ENCODE measurements at regions not wholly inside any gene's neighbourhood (a gene's known extent, or its start where the extent isn't known, plus 50 kb on each side); places are given as distances from the start of the nearest gene placed in this dataset.

DNA sequence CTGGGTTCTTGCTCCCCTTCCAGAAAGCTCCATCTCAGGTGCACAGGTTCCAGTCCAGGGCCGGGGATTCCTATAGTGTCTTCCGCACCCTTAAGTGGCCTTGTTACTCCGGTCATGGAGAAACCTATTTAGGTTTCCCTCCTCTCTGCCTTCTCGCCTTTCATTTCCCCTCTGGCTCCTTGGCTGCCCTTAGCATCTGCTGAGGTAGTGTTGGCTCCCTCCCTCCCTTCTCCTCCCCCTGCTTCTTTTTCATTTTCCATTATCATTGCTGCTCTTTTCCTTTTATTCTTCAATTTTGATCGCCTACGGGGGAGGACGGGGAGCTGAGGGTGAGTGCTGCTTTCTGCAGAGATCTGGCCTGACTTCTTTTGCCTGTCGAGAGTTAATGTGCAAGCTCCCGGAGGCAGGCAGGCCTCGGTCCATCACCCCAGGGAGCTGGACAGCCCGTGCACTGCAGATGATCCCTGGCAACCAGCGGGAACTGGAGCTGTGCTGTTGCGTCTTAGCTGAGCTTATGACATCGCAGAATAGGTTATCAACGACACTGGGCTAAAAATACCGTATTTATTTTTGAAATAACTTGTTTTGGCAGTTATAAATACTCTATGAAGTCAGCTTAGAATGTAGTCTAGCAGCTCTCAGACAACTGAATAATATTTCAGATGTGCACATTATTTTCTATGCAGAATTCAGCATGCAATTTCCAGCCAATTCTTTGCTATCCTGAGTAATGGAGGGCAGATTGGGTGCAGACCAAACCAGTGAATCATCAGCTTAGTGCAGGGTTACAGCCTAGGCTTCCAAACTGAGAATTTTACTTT is 141.9 kb downstream of the SLC4A3 start:
- DNase-seq (ENCODE audit: low spot score): no peak

DNA sequence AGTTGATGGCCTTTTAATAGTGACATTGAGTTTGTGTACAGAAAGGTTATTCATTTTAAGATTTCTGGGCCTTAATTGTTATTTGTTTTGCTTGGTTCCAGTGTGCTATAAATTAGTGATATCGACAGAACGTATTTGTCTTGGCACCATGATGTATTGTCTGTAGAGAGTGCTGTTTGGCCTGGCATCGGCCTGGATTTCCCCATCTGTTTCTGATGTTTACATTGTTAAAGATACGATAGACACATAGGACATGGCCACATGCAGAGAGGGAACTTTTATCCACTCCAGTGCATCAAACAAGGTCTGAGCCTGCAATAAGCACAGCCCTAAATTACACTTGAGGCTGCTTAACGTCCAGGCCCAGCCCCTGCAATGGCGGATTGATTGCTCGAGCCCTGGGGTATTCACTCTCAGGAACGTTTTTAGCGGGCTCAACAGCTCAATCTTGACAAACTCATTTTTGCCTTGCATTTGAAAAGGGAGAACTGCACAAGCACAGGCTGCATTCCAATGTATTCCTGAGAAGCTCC is 144.7 kb downstream of the SLC4A3 start:
- no peak for DNase-seq (ENCODE audit: low spot score)

DNA sequence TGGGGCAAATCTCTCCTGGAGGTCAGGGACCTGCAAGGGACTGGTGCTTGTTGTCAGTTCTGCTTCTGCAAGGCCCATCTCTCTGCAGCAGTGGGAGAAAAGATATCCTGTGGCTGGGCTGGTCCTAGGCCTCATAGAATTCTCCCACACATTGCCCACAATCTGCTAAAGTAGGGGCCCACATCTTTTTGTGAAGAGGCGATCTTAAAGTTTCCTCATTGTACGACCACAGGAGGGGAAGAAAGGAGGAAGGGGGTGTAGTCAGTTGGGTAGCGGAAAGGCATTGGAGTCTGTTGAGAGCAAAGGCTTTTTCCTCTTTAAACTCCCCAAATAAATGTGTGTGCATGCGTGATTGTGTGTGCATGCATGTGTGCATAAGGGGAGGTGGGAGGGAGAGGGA is 145.3 kb downstream of the SLC4A3 start:
- no peak for DNase-seq (ENCODE audit: low spot score)

DNA sequence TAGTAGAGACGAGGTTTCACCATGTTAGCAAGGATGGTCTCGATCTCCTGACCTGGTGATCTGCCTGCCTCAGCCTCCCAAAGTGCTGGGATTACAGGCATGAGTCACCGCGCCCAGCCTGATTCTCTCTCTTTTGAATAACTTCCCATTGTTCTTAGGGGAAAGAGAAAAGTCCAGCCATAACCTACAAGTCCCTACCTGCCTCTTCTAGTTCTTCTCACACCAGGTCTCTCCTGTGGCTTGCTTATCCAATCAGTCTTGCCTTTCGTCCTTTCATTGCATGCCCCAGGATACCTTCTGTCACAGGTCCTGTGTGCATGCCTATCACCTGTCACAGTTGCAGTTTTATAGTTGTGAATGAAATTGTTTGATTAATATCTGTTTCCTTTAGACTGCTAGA is 148.1 kb downstream of the SLC4A3 start:
- no peak for DNase-seq (ENCODE audit: low spot score)

DNA sequence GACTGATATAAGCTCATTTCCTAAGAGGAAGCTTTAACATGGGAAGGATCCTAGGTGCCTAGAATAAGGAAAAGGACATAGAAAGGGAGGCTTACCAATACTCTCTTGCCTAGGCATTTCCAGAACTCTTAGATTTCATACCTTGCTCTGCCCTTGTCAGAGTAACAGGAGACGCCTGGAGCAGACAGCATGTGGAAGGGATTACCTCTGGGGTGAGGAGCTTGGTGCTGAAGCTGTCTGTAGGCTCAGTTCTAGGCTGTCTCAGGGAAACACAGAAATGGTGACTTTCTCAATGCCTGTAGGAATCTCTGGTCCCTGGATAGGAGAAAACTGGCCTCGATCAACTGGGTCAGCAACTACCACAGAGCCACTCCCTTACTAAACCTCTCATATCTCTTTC is 150.0 kb downstream of the SLC4A3 start:
- no peak for DNase-seq (ENCODE audit: low spot score)

DNA sequence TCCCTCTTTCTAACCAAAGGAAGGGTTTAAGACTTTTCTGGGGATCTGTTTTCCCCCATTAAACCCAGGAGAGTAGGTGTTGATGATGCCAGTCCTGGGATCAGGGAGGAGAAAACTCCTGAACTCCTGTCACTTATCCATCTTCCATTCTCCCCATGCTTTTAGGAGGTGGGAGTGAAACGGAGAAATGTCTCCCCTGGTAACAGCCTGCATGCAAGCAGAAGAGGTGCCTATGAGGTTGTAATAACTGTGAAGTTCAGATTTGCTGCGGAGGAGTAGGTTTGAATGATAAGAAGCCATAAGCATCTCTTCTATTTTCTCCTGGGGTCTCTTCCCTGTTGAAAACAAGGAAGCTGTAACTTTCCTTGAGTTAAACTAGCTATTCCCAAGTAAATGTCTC is 150.8 kb downstream of the SLC4A3 start:
- no peak for DNase-seq (ENCODE audit: low spot score)

DNA sequence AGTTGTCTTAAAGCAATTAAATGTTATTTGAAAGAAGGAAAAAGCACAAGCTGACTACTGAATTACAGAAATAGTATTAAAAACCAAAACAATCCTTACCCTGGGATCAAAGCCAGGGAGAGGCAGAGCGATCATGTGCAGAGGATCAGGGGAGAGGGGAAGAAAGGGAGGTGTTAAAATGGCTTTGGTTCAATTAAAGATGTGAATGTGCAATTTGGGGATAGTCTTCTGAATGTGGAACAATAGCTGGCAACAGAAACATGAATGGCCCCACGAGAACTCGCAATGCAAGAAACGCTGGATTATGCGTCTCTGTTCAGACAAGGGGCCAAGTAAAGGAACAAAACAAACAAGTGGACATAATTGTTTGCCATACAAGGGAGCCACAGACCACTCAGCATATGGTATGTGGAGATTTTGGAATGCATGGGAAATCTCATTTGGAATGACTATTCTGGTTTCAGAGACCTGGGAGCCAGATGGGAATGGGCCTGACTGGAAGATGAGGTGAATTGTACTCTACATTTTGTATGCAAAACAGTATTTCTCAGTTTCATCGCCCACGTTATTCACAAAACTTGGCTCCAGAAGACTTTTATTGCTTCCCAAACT is 155.4 kb downstream of the SLC4A3 start:
- DNase-seq (ENCODE audit: low spot score): no peak

DNA sequence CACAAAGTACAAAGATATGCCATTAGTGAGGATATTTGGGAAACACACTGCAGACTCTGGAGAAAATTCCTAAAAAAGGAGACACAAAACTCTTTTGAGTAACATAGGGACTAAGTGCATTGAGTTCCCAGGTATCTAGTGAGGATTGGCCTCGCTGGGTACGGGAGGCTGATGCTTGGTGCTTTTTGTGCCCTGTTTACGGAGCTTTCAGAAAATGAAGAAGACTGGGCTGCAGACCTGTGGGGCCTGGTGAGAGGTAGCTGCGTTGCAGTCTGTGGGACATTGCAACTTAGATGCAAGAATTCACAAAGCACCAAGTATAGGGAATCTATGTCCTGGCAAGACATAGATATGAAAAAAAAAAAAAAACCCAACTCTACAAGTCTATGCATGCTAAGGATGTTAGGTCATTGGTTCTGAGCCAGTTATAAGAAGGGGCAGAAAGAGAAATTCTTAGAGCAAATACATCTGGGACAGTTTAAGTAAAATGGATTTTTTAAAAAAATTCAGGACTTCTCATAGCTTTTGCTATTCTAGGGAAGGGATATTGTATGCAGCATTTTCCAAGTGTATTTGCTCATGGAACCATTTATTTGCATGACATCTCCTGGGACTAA is 156.0 kb downstream of the SLC4A3 start:
- DNase-seq (ENCODE audit: low spot score): no peak

DNA sequence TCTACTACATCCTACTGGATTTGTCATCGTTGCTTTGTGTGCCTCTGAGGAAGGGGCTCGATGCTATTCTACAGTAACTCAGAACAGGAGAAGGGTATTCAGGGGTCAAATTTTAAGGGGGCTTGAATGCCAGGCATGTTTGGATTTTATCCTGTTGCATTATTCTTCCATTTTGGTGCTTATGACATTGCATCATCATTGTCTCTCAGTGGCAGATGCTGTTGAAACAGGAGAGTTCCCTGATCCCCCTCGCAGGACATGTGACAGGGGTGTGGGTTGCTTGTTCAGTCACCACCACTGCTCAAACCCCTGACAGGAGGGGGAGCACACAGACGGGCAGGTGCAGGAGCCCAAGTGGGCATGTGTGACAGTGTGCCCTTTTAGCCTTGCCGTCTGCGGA is 156.7 kb downstream of the SLC4A3 start:
- no peak for DNase-seq (ENCODE audit: low spot score)

DNA sequence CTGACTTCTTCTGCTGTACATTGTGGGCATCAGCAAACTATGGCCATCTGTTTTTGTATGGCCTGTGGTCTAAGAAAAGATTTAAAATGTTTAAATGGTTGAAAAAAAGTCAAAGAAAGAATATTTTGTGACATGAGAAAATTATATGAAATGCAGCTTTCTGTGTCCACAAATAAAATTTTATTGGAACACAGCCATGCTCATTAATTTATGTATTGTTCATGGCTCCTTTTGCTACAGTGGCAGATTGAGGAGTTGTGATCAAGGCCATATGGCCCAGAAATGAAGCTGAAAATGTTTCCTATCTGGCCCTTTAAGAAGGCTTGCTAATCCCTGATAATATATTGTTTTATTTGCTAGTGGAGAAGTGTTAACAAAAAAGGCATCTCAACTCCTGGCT is 162.0 kb downstream of the SLC4A3 start:
- DNase-seq (ENCODE audit: low spot score): no peak

DNA sequence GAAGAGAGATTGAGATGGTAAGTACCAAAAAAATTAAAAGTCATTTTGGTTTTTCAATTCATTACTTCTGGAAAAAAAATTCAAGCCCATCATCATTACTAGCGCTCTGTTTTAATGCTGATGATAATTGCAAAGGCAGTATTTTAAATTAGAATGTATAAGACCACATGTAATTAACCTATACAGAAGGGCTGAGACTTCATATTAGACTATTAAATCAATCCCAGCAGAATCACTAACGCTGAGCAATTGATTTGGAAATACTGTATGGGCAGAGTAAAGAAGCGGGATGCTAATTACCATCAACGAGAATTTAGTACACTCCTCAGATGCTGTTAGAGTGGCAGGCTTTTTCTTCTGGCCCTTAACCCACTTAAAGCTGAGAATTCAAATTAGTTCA is 165.0 kb downstream of the SLC4A3 start:
- DNase-seq (ENCODE audit: low spot score): no peak

DNA sequence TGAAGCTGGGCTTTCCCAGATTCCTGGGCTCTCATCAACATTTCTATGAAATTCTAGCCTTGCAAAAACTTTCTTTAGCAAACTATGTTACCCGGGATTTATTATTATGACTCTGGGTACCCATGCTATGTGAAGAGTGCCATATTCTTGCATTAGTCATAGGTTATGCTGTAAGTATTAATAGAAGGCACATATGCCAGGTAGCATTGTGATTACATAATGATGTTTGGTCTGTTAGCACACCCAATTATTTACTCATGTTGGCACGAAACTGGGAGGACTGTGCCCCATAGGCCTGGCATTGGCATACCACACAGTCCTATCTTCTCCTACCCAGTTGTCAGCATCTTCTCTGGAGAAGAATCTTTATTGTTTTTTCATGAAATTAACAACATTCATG is 171.0 kb downstream of the SLC4A3 start:
- no peak for DNase-seq (ENCODE audit: low spot score)

DNA sequence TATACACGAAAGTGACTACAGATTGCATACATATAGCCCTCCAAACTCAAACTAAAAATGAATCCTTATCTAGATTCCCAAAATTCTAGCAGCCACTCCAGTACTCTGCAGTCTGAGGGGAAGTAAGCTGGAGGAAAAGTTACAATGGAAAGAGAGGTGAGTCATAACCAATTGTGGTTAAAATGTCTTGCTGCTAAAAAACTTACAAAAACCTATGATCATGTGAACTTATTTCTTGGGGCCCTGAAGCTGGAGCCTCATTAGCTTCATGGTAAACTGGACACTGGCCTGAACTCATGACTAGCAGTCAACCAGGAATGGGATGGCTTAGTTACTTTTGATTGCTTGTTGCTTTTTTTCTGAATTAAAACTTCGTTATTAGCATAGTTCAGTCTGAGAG is 175.9 kb downstream of the SLC4A3 start:
- DNase-seq (ENCODE audit: low spot score): no peak

DNA sequence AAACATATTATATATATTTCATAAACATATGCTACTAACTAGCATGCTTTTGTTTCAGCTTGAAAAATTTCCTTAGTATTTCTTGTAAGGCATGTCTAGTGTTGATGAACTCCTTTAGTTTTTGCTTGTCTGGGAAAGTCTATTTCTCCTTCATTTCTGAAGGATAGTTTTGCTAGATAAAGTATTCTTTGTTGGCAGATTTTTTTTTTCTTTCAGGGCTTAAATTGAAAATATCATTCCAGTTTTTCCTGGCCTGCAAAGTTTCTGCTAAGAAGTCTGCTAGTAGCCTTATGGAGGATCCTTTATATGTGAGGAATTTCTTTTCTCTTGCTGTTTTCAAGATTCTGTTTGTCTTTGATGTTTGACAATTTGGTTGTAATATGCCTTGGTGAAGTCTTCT is 183.5 kb downstream of the SLC4A3 start:
- DNase-seq (ENCODE audit: low spot score): no peak

DNA sequence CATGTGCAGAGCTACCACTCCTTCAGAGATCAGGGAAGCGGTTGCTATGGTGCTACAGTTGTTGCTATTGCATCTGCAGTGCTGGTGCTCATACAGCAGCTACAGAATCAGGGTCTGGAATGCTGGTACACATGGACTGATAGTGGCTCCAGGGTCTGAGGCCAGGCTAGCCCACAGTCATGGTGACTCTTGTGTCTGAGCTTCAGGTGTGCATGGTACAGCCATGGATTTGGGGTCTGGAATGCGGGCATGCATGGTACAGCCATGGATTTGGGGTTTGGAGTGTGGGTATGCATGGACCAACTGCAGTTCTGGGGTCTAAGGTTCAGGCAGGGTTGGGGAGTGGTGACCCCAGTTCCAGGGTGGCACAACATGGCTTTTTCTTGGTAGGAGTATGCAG is 185.2 kb downstream of the SLC4A3 start:
- DNase-seq (ENCODE audit: low spot score): no peak

DNA sequence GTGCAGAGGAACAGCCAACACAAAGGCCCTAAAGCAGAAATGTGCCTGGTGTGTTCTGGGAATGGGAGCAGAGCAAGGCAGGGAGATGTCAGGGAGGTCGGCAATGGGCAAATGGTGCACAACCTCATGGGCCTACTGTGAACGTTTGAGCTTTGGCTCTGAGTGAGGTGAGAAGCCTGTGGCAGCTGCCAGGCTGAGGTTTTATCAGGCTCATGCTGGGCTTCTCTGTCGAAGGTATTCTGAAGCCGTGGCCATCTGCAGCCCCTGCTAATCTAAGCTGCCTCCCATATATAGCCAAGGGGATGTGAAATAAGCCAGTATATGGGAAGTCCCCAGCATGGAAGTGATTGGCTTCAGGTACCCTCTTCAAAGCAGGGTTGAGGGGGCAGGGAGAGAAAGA is 193.3 kb downstream of the SLC4A3 start:
- DNase-seq (ENCODE audit: low spot score): no peak

DNA sequence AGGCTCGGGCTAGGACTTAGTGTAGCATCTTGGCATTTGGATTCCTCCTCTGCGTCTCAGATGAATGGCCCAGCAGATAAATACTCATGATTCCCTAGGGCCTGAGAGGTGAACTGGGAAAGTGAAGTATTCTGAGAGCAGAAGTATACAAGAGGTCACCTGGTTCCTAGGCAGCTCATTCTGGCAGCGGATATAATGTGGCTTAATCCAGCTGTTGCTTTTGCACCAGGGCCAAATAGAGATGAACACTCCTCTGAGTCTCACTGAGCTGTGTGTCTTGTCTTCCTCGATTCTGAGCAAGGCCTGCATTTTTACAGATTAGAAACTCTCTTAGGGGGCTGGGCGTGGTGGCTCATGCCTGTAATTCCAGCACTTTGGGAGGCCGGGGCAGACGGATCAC is 196.1 kb downstream of the SLC4A3 start:
- no peak for DNase-seq (ENCODE audit: low spot score)

DNA sequence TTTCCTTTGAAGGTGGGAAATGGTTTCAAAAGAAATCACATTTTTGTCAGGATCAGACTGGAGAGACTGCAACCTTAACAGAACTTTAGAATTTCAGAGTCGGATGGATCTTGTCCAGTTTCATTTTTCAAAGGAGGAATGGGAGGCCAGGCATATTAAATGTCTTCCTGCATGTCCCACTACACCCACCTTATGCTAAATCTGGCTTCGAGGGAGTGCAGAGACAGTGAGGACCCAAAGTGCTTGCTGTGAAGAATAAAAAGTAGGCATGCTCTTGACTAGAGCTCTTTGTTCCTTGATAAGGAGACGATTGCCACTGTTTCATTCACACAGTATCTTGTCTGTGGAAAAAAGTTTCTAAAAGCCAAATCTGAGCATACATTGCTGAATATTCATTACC is 197.6 kb downstream of the SLC4A3 start:
- DNase-seq (ENCODE audit: low spot score): no peak

DNA sequence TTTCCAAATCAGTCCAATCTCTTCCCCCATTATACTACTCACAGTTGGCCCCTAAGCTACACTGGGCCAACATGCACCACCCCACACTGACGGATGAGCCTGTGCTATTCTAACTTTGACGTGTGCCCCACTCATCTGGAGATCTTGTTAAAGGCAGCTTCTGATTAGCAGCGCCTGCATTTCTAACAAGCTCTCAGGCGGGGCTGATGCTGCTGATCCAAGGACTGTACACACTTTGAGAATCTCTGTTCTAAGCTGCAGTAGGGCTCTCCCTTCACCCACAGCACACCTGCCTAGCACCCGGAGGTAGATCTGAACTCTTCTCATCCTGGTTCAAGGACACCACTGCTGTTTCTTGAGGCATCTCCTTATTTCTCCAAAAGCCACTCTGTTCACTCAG is 200.7 kb downstream of the SLC4A3 start:
- no peak for DNase-seq (ENCODE audit: low spot score)

DNA sequence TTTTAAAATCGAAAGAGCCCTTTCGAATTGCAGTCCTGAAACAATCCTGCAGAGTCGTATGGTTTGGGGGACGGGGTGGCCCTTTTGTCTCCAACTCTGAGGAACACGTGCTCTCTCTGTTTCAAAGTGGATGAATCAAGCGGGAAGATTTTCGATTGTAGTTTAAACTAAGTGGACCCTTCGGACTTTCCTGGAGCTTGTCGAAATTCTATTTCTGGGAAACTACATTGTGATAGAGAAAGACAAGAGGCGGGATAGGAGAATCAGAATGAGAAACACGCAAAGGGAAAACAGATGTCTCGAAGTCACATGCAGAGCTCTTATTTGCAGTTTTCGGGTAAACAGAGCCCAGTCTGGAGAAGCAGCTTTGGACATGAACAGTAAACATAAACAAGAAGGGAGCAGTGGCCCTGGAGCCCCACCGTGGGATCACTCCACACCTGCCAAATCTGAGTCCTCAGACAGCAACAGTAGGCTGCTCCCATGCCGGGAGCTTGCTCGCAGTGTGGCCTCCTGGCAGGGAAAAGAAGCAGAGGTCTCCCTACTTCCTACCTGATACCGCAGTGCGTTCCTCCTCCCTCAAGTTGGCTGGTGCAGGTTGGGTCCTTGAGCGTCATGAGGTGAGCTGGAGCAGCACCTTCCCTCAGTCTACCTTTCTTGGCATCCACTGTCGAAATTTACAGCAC is 202.4 kb downstream of the SLC4A3 start:
- DNase-seq (ENCODE audit: low spot score): no peak

DNA sequence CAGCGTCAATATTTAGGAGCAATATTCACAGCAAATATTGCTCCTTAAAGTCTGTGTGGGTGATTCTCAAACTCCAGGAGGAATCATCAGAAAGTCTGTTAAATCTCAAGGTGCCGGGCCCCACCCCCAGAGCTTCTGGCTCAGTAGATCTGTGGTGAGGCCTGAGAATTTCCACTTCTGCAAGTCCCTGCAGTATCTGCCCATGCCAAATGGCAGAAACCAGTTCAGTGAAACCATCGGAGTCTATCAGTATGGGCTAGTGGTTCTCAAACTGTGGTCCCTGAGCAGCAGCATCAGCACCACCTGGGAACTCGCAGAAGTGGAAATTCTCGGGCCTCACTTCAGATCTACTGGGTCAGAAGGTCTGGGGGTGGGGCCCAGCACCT is 202.9 kb downstream of the SLC4A3 start:
- DNase-seq (ENCODE audit: low spot score): no peak

DNA sequence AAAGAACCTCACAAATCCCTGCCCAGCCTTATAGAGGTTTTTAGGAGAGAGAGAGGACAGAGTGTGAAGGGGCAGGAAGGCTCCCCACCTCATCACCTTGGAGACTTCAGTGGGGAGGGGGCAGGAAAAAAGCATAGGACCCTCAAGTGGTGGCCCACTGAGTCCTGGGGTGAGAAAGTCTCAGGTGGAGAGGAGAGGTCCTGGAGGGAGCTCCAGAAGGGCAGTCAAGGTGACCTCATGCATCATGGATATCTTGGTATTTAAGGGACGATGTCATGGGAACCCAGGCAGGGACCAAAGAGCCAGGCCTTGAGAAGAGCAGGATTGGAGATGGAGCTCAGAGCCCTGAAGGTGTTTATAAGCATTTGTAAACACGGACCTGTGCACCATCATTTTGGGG is 204.5 kb downstream of the SLC4A3 start:
- DNase-seq (ENCODE audit: low spot score): no peak

DNA sequence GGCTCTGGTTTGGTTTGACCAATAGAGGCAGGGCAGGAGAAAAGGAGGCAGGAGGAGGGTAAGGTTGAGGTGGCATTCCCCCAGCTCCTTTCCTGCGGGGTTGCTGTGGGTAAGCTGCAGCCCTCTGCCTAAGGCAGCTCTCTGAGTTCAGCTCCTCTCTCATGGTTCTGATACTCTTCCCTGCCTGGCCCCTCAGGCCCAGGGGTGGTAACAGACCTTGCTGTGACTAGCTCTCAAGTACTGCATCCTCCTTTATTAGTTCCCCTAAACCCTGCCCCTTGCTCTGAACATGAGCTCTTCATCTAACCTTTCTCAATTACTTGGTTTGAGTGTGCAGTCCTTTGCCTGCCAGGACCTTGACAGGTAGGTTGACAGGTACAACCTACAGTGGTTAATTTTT is 205.5 kb downstream of the SLC4A3 start:
- DNase-seq (ENCODE audit: low spot score): no peak
